HuH-7.5 (cell line): ENCODE measurements at regions not wholly inside any gene's neighbourhood (a gene's known extent, or its start where the extent isn't known, plus 50 kb on each side); places are given as distances from the start of the nearest gene placed in this dataset.
A peak's percentile ranks its signal among the peaks of the same experiment; 100 is the strongest.
"Not testable (repeated sequence)": the region's sequence is repeated elsewhere in the genome, so short reads cannot be mapped to it uniquely, and the experiment has no call there.

Experiments used
- DNase-seq: peaks from one replicate; pipeline ENCODE4 v3.0.0; 2011; ENCODE audit warnings: low spot score

DNA sequence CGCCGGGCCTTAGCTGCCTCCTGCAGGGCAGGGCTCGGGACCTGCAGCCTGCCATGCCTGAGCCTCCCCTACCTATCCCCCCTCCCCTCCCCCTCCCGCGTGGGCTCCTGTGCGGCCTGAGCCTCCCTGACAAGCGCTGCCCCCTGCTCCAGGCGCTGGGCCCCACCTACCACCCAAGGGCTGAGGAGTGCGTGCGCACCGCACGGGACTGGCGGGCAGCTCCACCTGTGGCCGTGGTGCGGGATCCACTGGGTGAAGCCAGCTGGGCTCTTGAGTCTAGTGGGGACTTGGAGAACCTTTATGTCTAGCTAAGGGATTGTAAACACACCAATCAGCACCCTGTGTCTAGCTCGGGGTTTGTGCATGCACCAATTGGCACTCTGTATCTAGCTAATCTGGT is 554.6 kb upstream of the ACTRT1 start:
- not testable (repeated sequence) for DNase-seq

DNA sequence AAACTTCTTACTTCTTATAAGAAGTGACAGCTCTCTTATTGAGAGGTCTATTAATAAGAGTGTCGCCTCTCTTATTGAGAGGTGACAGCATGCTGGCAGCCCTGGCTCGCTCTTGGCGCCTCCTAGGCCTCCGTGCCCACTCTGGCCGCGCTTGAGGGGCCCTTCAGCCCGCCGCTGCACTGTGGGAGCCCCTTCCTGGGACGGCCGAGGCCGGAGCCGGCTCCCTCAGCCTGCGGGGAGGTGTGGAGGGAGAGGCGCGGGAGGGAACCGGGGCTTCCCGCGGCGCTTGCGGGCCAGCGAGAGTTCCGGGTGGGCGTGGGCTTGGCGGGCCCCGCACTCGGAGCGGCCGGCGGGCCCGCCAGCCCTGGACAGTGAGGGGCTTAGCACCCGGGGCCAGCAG is 554.2 kb upstream of the ACTRT1 start:
- DNase-seq, result not testable (repeated sequence)

DNA sequence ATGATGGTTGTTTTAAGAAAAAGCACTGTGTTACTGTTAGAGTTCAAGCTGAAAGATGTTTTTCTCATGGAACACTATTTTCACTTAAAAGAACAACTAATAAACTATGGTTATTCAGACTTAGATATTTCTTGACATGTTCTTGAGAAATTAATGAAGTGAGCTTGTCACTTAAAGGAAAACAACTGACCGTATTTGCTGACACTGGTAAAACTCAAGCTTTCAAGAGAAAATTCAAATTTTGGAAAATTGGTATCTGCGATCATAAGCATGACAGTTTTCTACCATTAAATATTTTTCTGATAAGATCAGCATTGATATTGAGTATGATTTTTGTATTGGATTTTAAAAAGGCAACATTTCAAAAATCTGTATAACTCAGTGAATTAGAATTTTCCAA is 549.5 kb upstream of the ACTRT1 start:
- no peak for DNase-seq

DNA sequence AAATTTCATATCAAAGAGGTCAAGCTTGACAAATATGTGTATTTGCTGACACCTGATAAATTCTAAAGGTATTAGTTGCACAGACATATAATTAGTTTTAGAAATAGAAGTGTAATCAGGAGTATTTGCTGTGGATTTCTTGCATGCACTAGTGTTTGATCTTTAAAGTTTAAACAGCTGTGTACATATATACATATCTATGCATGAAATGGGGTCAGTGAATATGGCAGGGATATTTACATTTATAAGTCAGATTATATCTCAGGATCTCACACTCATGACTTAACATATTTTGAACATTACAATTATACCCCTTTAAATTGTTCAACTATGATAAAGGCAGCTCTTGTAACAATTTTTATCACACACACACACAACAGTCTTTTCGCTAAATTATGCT is 547.4 kb upstream of the ACTRT1 start:
- DNase-seq, result no peak

DNA sequence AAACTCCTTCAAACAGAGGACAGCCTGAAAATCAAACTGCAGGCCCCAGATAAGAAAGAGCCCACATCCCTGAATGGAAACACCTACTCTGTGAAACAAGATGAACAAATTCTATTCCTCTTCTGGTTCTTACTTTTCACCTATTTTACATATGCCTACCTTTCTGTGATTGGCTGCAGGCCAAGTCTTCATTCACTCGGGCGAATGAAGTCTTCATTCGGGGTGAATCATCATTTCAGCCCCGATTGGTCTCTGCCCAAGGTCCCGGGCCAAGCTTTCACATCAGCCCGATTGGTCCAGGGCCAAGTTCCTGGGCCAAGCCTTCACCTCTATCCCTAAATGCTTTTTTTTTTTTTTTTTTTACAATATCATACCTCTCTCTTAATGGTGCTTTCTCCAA is 529.8 kb upstream of the ACTRT1 start:
- DNase-seq, result no peak

DNA sequence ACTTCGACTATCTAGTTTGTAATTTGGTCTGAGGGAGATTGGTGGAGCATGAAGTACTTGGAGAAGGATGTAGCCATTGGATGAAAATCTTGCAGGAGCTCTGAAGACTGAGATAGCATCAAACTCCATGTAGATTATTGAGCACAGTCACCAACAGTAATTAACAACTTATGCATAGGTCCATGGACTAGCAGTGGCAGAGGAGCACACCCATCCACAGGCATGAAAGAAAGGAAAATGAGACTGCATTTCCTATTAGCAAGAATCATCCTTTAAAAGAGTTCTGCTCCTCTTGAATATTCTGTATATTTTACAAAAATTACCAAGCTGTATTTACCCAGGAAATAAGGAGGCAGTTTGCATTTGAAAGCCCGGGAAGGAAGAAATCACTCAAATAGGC is 529.4 kb upstream of the ACTRT1 start:
- no peak for DNase-seq

DNA sequence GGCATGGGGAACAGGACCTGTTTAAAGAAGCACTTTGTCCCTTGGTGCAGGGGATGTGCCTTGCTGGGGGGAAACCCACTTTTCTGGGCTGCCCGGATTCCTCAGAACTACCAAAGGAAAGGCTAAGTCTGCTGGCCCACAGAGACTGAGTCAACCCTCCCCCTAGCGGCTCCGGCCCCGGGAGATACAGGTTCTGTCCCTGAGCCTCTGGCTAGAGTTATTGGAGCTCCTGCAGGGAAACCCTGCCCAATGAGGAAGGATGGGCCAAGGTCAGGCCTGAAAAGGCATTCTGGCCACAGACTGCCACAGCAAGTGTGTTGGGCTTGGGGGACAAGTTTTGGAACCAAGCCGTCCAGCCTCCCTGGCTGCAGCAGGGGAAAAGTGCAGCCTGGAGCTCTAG is 490.9 kb upstream of the ACTRT1 start:
- DNase-seq, result no peak

DNA sequence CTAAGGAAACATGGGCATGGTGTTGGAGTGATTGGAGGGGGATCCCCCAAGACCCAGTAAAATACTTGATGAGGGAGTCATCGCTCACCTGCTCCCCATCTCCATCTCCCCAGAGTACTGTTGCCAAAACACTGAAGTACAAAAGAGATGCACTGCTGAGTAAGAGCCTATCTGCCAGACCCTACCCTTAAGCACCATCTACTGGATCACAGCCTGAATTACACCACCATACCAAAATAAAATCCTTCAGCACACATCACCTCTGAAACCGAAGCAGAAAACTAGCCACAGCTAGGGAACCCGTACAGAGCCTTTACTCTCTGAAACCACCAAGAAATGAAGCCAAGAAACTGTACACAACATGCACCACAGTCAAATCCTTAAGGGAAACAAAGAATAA is 466.3 kb upstream of the ACTRT1 start:
- DNase-seq, result peak; percentile 3

DNA sequence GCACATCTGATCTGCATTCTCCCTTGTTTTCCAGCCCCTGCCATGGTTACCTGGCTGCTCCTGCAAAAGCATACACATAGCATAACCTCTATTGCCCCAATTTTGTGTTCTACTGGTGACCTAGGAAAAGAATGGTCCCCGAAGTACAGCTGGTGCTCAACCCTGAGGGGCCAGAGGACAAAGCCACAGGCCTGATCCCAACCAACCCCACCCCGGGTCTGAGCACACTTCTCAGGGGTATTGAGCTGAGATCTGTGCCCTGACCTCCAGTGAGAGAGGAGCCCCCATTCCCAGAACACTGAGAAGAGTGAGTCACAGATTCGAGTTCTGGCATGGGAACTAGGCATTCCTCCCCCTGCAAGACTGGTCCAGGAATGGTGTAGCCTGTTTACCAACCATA is 465.5 kb upstream of the ACTRT1 start:
- DNase-seq, result no peak

DNA sequence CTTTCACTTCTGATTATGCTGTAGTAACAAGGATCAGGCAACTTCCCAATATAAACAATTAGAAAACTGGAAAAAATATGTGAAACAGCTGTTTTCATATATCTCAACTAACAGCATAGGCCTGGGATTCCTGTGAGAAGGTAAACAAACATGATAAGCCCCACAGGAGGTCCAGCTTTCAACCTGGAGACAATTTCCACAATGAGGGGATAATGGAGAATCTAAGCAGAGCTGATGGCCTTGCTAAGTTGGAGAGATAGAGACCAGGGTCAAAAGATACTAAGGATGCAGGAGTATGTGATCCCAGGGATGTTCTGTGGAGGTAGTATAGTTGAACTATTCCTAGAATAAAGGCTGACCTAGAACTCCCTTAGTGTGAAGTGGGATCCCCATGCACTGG is 452.3 kb upstream of the ACTRT1 start:
- DNase-seq, result no peak

DNA sequence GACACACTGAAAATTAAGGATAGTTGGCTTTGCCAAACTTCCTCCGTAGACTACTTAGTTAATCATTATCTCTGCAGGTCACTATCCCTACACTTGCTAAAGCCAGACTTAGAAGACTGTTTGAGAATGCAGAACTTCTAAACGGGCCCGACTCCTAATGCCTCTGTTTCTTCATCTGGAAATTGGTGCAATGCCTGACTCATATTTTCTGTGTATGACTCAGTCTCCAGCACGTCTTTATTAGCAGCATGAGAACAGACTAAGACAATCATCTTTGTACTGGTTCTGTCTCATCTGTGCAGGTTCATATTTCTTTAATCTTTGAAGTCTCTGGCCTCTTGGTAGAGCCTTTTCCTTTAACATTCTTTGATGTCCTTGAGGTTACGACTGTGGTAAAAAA is 411.9 kb upstream of the ACTRT1 start:
- no peak for DNase-seq

DNA sequence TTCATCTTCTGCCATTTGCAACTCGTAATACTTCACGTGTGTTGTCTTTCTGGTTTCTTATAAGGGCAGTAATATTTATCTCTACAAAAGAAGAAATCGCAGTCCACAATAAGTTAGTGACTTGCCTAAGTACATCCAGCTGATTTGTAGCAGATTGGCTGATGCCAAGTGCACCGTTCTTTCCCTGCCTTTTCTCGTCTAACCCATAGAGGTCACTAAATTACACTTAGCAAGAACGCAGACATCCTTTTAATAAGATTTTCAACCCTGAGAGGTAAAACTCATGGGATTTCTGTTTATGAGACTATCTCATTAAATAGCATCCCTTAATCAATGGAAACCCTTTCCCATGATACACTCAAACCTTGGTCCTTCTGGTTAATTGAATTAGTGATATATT is 408.6 kb upstream of the ACTRT1 start:
- DNase-seq, result no peak

DNA sequence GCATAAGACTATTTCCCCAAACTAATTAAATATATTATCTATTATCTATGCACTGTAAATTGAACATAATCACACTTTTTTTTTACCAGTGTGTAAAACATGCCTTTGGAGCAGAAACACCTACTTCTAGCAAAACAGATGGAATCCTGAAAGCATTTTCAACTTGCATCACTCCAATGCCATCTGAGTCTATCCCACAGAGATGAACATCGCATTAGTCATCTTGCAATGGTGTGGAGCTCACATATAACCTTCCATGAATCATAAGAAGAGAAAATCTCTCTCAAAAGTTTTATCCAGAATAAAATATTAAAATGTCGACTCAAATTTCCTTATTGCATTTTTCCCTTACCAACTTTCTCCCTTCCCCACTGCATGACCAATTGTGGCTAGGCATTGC is 406.7 kb upstream of the ACTRT1 start:
- DNase-seq, result no peak

DNA sequence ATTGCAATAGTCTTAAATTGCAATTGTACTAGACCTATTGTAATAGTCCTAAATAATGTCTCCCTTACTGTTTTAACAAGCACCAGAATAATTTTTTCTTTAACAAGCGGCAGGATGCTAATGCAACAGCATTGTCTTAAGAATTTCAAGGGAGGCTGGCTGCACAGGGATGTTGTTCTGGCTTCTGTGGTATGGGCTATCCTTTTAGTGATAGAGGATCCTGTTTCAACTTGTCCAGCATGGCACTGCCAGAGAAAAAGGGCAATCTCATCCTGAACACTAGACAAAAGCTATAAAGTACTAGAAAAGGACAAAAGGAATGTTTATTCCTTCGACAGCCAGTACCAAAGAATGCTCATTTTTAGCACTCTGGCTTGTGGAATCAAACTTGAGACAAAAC is 405.5 kb upstream of the ACTRT1 start:
- no peak for DNase-seq

DNA sequence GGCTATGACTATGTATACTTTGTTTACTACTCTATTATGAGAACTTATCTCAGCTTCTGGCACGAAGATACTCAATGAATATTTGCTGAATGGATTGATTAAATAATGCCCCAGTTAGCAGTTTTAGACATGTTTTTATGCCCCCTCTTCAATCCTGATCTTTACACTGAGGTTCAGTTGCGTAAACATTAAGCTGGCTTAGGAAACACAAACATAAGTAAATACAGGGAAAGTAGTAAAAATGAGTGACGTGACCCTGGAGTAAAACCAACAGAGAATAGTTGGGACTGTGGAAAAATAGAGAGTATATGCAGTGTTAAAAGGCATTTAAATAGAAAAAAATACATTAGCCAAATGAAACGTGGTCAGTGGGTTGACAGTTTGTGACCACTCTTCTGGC is 387.0 kb upstream of the ACTRT1 start:
- DNase-seq, result peak; percentile 13

DNA sequence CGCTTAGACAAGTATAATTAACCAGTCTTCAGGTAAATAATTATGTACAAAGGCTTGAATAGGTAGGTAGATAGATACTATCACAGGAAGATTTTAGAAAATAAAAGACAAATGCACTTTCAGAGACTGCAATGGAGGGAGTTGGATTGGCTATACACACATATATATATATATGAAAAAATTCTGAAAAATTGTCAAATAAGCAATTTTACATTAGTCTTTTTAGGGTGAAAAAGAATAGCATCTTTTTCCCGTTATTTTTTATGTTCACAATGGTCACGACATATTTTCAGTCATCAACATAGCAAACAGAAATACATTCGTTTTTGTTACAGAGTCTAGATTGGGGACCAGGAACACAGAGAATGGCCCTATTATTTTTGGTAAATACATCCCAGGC is 385.9 kb upstream of the ACTRT1 start:
- DNase-seq, result no peak

DNA sequence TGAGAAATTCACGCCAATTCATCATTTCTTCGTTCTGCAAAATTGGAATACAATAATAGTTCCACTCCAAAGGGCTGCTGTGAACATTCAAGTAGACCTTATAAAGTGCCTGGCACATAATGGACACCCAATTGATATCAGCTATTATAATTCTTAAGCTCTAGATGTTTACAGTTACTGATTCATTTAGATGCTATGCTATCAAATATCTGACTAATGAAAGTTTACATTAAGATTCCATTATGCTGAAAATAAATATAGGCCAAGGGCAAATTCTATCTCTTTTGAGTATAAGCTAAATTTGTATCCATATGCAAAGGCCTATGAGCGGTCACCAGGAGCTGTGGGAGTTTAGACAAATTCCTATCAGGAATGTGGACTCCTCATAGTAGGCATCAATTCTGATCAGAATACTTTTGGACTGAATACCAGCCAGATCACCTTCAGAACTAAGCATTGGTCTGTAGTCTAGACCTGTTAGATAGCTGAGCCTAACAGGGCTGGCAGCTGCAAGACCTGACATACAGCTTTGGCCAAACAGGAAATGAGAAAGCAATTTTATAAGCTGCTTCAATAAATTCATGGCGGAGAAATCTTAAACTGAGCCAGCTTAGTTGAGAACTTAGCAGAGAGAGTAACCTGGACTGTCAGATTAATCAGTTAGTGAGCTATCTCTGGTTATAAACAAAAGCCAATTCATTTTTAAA is 384.3 kb upstream of the ACTRT1 start:
- no peak for DNase-seq

DNA sequence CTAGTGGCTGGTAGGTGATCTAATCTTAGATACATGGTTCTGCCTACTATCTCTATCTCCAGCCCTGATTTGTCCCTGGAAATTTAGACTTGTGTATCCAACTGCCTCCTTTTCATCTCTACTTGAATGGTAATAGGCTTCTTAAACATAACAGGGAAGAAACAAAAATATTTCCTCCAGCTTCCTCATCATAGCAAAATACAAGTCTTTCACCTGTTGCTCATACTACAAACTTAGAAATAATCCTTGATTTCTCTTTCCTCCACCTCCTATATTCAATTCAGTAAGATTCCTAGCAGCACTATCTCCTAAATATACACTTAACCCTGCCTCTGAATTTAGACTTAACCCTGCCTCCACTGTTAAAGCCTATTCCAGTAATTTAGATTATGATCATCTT is 373.3 kb upstream of the ACTRT1 start:
- DNase-seq, result no peak

DNA sequence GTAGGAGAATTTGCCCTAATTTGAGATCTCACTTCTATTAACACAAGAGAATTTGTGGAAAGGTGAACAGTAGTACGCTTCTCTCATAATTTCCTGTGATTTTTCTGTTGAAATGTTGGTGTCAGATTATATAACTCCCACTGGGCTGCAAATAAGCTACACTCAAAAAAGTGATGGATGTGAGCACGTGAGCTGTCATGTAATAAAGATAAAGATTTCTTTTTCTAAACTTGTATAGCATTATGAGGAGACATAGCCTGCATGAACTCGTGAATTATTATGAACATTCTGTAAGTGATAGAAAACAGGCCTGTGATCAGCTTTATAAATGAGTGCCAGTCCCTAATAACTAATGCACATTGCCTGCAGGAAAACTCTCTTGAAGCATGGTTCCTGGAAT is 356.6 kb upstream of the ACTRT1 start:
- no peak for DNase-seq

DNA sequence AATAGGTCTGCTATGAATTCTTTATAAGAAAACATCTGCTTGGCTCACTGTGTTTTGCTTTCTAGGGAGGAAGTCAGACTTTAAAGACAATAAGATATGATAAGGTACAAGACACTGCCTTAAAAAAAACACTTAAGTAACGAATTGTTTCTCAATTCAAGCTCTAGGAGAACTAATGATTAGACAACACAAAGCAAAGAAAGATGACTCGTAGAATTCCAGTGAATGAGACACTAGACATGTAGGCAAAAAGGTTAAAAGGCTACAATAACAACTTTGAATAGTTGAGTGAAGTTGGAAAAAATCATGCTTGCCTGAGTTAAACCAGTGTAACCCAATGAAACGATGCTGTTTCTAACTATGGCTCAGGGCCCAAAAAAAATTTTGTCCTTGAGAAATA is 344.4 kb upstream of the ACTRT1 start:
- DNase-seq, result no peak

DNA sequence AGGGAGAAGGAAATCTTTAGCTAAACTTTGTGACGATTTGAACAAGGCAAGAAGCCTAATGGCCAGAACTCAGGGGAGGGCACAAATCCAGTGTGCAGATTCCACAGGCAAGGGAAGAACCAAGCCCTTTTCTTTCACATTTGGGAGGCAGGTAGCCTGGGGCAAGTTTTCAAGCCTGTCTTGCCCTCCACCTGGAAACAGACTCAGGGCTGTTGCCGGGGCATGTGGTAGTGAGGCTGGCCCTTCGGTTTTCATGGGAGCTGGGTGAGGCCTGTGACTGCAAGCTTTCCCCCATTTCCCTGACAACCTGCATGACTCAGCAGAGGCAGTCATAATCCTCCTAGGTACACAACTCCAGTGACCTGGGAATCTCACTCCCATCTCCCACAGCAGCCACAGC is 331.6 kb upstream of the ACTRT1 start:
- not testable (repeated sequence) for DNase-seq

DNA sequence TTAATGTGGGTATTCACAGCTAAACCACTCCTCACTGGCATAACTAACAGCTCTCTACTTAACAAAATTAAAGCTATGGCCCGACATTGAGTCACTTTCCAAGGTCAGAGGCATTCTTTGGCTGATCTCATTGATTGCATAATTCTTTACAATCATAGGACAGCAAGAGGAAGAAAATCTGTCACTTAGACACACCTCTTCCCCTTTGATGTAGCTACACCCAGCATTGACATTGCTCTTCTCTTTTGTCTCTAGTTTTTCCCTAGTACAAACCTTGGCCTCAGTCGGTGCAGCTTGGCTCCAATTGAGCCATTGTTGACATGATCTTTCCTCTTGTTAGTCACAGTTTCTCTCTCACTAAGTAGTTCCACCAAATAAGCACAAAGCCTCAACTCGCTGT is 313.3 kb upstream of the ACTRT1 start:
- DNase-seq, result no peak

DNA sequence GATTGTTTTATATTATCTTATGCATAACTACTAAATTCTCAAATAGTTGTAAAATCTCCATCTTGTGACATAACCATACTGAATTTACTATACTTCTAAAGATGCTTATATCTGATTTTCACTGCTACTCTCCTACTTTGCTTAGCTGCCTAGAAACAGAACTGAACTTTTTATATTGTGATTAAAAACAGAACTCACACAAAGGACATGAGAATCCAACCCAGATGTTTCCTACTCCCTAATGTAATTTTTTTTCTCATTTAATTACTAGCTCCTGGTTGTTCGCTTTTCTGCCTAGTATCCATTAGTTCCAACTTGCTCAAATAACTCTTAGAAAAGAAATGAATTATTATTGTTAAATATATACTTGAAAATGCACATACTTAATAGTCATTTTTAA is 283.5 kb upstream of the ACTRT1 start:
- no peak for DNase-seq

DNA sequence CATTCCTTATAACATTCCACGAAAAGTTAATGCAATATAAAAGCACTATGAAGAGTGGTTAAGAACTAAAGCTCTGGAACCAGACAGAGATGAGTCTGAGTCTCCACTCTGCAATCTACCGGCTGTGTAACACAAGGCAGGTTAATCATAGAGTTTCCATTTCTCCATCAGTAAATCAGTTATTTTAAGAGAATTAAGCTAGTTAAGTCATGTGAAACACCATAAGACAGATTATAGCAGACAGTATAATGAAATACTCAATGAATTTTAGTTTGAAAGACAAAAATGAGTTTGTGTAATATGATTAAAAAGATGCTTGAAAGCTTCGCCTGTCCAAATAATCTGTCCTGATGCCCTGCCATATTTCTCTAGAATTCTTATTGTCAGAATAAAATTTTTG is 282.6 kb upstream of the ACTRT1 start:
- DNase-seq, result no peak

DNA sequence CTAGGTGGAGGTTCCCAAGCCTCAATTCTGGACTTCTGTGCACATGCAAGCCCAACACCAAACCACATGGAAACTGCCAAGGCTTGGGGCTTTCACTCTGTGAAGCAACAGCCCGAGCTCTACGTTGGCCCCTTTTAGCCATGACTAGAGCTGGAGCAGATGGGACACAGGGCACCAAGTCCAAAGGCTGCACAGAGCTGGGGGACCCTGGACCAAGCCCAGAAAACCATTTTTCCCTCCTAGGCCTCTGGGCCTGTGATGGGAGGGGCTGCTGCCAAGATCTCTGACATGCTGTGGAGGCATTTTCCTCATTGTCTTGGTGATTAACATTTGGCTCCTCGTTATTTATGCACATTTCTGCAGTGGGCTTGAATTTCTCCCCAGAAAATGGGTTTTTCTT is 258.7 kb upstream of the ACTRT1 start:
- DNase-seq, result no peak
